ENCODE measurements at regions not wholly inside any gene's neighbourhood (a gene's known extent, or its start where the extent isn't known, plus 50 kb on each side); places are given as distances from the start of the nearest gene placed in this dataset.
"Not testable (repeated sequence)": the region's sequence is repeated elsewhere in the genome, so short reads cannot be mapped to it uniquely, and the experiment has no call there.

DNA sequence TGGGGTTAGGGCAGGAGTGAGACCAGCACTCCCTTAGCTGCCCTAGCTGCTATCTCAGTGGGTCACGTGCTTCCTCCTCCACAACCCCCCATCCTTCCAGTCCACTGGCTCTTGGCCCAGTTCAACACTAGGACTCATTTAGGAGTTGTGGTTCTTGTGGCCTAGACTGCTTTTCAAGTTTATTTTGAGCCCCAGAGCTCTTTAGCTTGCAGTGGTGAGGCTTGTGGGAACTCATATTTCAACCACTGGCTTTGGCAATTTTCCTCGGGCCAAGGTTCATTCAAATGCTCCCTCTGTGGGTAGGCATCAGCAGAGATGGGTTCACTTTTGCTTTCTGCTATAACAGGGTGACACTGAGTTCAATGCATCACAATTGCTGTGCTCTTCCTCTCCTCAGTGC lies 436.2 kb upstream of the SLITRK5 start:
- no peaks in the 10 kb centered on the region for H3K27me3 ChIP-seq
- no peak for DNase-seq
- TF ChIP-seq EP300 (IDR thresholded peaks at IDR 0.05), result no peak
- no peak for TF ChIP-seq POLR2A (IDR thresholded peaks at IDR 0.05)
- TF ChIP-seq, protein P1, sequence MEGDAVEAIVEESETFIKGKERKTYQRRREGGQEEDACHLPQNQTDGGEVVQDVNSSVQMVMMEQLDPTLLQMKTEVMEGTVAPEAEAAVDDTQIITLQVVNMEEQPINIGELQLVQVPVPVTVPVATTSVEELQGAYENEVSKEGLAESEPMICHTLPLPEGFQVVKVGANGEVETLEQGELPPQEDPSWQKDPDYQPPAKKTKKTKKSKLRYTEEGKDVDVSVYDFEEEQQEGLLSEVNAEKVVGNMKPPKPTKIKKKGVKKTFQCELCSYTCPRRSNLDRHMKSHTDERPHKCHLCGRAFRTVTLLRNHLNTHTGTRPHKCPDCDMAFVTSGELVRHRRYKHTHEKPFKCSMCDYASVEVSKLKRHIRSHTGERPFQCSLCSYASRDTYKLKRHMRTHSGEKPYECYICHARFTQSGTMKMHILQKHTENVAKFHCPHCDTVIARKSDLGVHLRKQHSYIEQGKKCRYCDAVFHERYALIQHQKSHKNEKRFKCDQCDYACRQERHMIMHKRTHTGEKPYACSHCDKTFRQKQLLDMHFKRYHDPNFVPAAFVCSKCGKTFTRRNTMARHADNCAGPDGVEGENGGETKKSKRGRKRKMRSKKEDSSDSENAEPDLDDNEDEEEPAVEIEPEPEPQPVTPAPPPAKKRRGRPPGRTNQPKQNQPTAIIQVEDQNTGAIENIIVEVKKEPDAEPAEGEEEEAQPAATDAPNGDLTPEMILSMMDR (IDR thresholded peaks at IDR 0.05), result no peak
- TF ChIP-seq POLR2AphosphoS5 (IDR thresholded peaks at IDR 0.05), result no peak
- intact Hi-C loops (cut with DNase I; ENCODE audit: low total_unique reads), result no loop called here
- WGBS, 5 donors, result 64 to 84% (median 78%) methylated on average over 2 of the region's 2 CpGs
- H3K36me3 ChIP-seq, result no peaks in the 10 kb centered on the region
- peaks cover 0 to 11% (median 0%) of the 10 kb centered on the region in 4 donors for H3K9me3 ChIP-seq
- H3K4me3 ChIP-seq, result no peak overlapping the region
- H3K4me1 ChIP-seq, result no peaks in the 10 kb centered on the region
- H3K27ac ChIP-seq, result no peak overlapping the region

DNA sequence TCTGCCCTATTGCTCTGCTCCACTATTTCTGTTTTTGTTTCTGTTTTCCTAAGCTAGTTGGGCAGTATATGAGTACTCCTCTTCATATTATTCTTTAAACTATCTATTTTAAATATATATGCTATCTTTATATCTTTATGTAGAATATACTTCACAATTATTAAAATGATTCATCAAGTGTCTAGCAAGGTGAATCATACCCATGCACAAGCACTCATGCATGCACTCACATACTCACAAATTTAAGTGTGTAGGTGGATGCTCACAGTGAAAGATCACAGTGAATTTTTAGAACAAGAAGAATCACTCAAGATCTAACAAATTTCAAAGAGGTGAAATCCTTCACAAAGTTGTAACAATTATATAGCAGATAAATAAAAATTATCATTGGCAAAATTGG lies 435.6 kb upstream of the SLITRK5 start:
- intact Hi-C loops (cut with DNase I; ENCODE audit: low total_unique reads), result no loop called here
- no peak overlapping the region for H3K4me3 ChIP-seq
- TF ChIP-seq POLR2A (IDR thresholded peaks at IDR 0.05) (no peak), POLR2AphosphoS5 (IDR thresholded peaks at IDR 0.05) (no peak), EP300 (IDR thresholded peaks at IDR 0.05) (no peak)
- TF ChIP-seq, protein P1 (IDR thresholded peaks at IDR 0.05), result no peak
- H3K36me3 ChIP-seq, result no peaks in the 10 kb centered on the region
- H3K4me1 ChIP-seq, result no peaks in the 10 kb centered on the region
- H3K9me3 ChIP-seq, result peaks cover 0 to 11% (median 0%) of the 10 kb centered on the region in 4 donors
- H3K27me3 ChIP-seq, result no peaks in the 10 kb centered on the region
- no peak for DNase-seq
- no peak overlapping the region for H3K27ac ChIP-seq

DNA sequence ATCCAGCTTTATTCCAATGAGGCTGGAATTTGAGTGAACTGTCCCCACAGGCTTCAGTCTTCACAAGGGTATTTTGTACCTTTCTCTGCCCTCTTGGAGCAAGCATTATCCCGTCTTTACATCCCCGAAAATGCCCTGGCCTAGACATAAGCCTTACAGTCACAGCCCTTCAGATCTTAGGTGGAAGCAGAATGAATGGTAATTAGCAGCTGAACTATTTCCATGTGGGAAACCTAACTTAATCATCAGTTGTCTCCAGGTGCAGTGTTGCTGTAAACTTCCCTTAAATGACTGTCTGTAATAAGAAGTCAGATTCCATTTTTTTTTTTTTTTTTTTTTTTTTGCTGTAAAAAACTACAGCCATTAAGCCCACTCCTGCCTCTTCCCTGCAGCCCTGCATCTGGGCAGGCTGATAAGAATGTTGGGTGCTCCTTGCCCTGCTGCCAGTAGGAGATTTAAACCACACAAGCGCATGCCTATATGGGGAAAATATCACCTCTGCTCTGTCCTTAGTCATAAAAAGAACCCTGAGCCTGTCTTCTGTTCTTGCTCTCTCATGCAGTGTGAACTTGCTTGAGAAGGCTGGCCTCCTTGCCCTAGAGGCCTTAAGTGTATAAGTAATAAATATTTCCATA lies 426.8 kb upstream of the SLITRK5 start:
- intact Hi-C loops (cut with DNase I; ENCODE audit: low total_unique reads), result no loop called here
- TF ChIP-seq POLR2A (IDR thresholded peaks at IDR 0.05) (no peak), POLR2AphosphoS5 (IDR thresholded peaks at IDR 0.05) (no peak), EP300 (IDR thresholded peaks at IDR 0.05) (no peak)
- TF ChIP-seq, protein P1 (IDR thresholded peaks at IDR 0.05), result no peak
- 69 to 89% (median 78%) methylated on average over 3 of the region's 3 CpGs for WGBS, 5 donors
- H3K9me3 ChIP-seq, result no peaks in the 10 kb centered on the region
- no peaks in the 10 kb centered on the region for H3K4me1 ChIP-seq
- no peaks in the 10 kb centered on the region for H3K27me3 ChIP-seq
- no peaks in the 10 kb centered on the region for H3K36me3 ChIP-seq
- no peak overlapping the region for H3K4me3 ChIP-seq
- no peak overlapping the region for H3K27ac ChIP-seq
- no peak for DNase-seq

DNA sequence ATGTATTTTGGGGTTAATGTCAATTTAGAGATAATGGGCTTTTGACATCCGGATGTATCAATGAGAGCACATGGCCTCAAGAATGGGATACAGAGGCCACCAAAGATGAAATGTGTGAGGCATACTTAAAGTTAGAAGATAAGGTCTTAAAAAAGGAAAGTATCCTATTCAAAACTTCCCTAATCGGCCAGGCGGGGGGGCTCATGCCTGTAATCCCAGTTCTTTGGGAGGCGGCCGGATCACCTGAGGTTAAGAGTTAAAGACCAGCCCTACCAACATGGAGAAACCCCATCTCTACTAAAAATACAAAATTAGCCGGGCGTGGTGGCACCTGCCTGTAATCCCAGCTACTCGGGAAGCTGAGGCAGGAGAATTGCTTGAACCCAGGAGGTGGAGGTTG lies 421.3 kb upstream of the SLITRK5 start:
- H3K27me3 ChIP-seq; DNase-seq; H3K4me3 ChIP-seq; H3K27ac ChIP-seq; H3K36me3 ChIP-seq; intact Hi-C loops (cut with DNase I; ENCODE audit: low total_unique reads); H3K4me1 ChIP-seq; H3K9me3 ChIP-seq: not testable (repeated sequence)
- 81 to 90% (median 87%) methylated on average over 8 of the region's 8 CpGs for WGBS, 5 donors

DNA sequence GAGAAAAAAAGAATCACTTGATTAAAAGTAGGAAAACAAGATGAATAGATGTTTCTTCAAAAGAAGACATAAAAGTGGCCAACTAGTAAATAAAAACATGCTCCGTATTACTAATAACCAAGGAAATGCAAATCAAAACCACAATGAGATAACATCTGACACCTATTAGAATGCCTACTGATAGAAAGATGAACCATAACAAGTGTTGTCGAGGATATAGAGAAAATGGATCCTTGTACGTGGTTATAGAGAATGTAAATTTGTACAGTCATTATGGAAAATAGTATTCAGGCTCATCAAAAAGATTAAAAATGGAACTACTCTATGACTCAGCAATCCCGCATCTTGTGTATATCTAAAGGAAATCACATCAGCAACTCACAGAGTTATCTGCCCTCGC lies 415.8 kb upstream of the SLITRK5 start:
- intact Hi-C loops (cut with DNase I; ENCODE audit: low total_unique reads), result no loop called here
- Histone ChIP-seq H3K4me1 (no peaks in the 10 kb centered on the region), H3K36me3 (no peaks in the 10 kb centered on the region), H3K27ac (no peak overlapping the region), H3K27me3 (no peaks in the 10 kb centered on the region), H3K9me3 (no peaks in the 10 kb centered on the region), H3K4me3 (no peak overlapping the region)
- 89 to 92% (median 91%) methylated on average over 5 of the region's 5 CpGs for WGBS, 5 donors
- DNase-seq, result no peak
- TF ChIP-seq, protein P1 (IDR thresholded peaks at IDR 0.05), result no peak
- TF ChIP-seq POLR2A (IDR thresholded peaks at IDR 0.05), result no peak
- no peak for TF ChIP-seq POLR2AphosphoS5 (IDR thresholded peaks at IDR 0.05)
- TF ChIP-seq EP300 (IDR thresholded peaks at IDR 0.05), result no peak

Measured in stomach (tissue), 8 donors.